ENCODE measurements at regions not wholly inside any gene's neighbourhood (a gene's known extent, or its start where the extent isn't known, plus 50 kb on each side); places are given as distances from the start of the nearest gene placed in this dataset.
"Not testable (repeated sequence)": the region's sequence is repeated elsewhere in the genome, so short reads cannot be mapped to it uniquely, and the experiment has no call there.

- no peak overlapping the region for H3K4me3 ChIP-seq (ENCODE audit: low read depth, low read length)
- no peak for TF ChIP-seq CTCF (IDR thresholded peaks at IDR 0.05; ENCODE audit: borderline replicate concordance, insufficient read depth, low read depth, low read length)
Observed at GRCh38 chr4:33780952-33781791, 2463.1 kb downstream of the ARAP2 start.

- no peak overlapping the region for H3K4me3 ChIP-seq (ENCODE audit: low read depth, low read length)
- no peak for TF ChIP-seq CTCF (IDR thresholded peaks at IDR 0.05; ENCODE audit: borderline replicate concordance, insufficient read depth, low read depth, low read length)
Observed at GRCh38 chr4:33785843-33786242, 2458.5 kb downstream of the ARAP2 start.

- H3K4me3 ChIP-seq (ENCODE audit: low read depth, low read length) = no peak overlapping the region
- no peak for TF ChIP-seq CTCF (IDR thresholded peaks at IDR 0.05; ENCODE audit: borderline replicate concordance, insufficient read depth, low read depth, low read length)
Observed at GRCh38 chr4:33802578-33802977, 2441.7 kb downstream of the ARAP2 start.

GRCh38 chr4:33825685-33826084 is 2418.6 kb downstream of the ARAP2 start:
- TF ChIP-seq CTCF (IDR thresholded peaks at IDR 0.05; ENCODE audit: borderline replicate concordance, insufficient read depth, low read depth, low read length) = no peak
- no peak overlapping the region for H3K4me3 ChIP-seq (ENCODE audit: low read depth, low read length)

GRCh38 chr4:33829356-33829755 is 2415.0 kb downstream of the ARAP2 start:
- not testable (repeated sequence) for H3K4me3 ChIP-seq (ENCODE audit: low read depth, low read length)

GRCh38 chr4:33831442-33832066 is 2412.8 kb downstream of the ARAP2 start:
- TF ChIP-seq CTCF (IDR thresholded peaks at IDR 0.05; ENCODE audit: borderline replicate concordance, insufficient read depth, low read depth, low read length) = no peak
- H3K4me3 ChIP-seq (ENCODE audit: low read depth, low read length) = no peak overlapping the region

- H3K4me3 ChIP-seq (ENCODE audit: low read depth, low read length) = not testable (repeated sequence)
Observed at GRCh38 chr4:33835764-33836163, 2408.6 kb downstream of the ARAP2 start.

Measured in GM12875 (cell line).